Dendritic cell treated with granulocyte-macrophage colony-stimulating factor and Interleukin-4, amounts not matched to agents 40 ng/mL and 50 ng/mL, for 4 days (primary cell): ENCODE measurements at regions not wholly inside any gene's neighbourhood (a gene's known extent, or its start where the extent isn't known, plus 50 kb on each side); places are given as distances from the start of the nearest gene placed in this dataset.

Experiments
- H3K27ac Mint-ChIP-seq: one replicate; pipeline ENCODE4 v1.8.0; 2022; ENCODE audit warnings: mild to moderate bottlenecking, mixed read lengths
- H3K27me3 Mint-ChIP-seq: one replicate; pipeline ENCODE4 v1.8.0; 2022; ENCODE audit warnings: mild to moderate bottlenecking, mixed read lengths
- H3K36me3 Mint-ChIP-seq: one replicate; pipeline ENCODE4 v1.8.0; 2022; ENCODE audit warnings: low read depth, mixed read lengths
- H3K4me1 Mint-ChIP-seq: one replicate; pipeline ENCODE4 v1.8.0; 2022; ENCODE audit warnings: low read depth, mixed read lengths
- H3K4me3 Mint-ChIP-seq: one replicate; pipeline ENCODE4 v1.8.0; 2022; ENCODE audit warnings: mild to moderate bottlenecking, moderate library complexity, mixed read lengths
- H3K9me3 Mint-ChIP-seq: one replicate; pipeline ENCODE4 v1.8.0; 2022; ENCODE audit warnings: mixed read lengths
- intact Hi-C: fragments of 100-400 bp; cut with micrococcal nuclease; formaldehyde crosslinking; loops from one replicate; pipeline ENCODE4 v1.15.0; 2022

- intact Hi-C loops = no loop called here
- H3K4me1 Mint-ChIP-seq = no peaks in the 10 kb centered on the region
- no peak overlapping the region for H3K27ac Mint-ChIP-seq
- no peaks in the 10 kb centered on the region for H3K36me3 Mint-ChIP-seq
- no peak overlapping the region for H3K4me3 Mint-ChIP-seq
- H3K9me3 Mint-ChIP-seq = peaks cover 7% of the 10 kb centered on the region
- H3K27me3 Mint-ChIP-seq = no peaks in the 10 kb centered on the region
These were observed 49.9 kb downstream of the CHRM3 start for GRCh38 chr1:239436286-239436685.

GRCh38 chr1:239437822-239438221 is 51.5 kb downstream of the CHRM3 start:
- intact Hi-C loops = no loop called here
- H3K9me3 Mint-ChIP-seq = peaks cover 7% of the 10 kb centered on the region

GRCh38 chr1:239438891-239439290 is 52.5 kb downstream of the CHRM3 start:
- no peaks in the 10 kb centered on the region for H3K27me3 Mint-ChIP-seq
- H3K4me3 Mint-ChIP-seq = no peak overlapping the region
- intact Hi-C loops = no loop called here
- no peak overlapping the region for H3K27ac Mint-ChIP-seq
- no peaks in the 10 kb centered on the region for H3K4me1 Mint-ChIP-seq
- H3K36me3 Mint-ChIP-seq = no peaks in the 10 kb centered on the region
- H3K9me3 Mint-ChIP-seq = peaks cover 7% of the 10 kb centered on the region

More at GRCh38 chr1:239437822-239438221, 51.5 kb downstream of the CHRM3 start:
- Mint-ChIP-seq H3K27ac (no peak overlapping the region), H3K4me1 (no peaks in the 10 kb centered on the region), H3K27me3 (no peaks in the 10 kb centered on the region), H3K4me3 (no peak overlapping the region), H3K36me3 (no peaks in the 10 kb centered on the region)

- no peaks in the 10 kb centered on the region for H3K9me3 Mint-ChIP-seq
These were observed 57.0 kb downstream of the CHRM3 start for GRCh38 chr1:239443361-239443760.

GRCh38 chr1:239446611-239447010 is 60.2 kb downstream of the CHRM3 start:
- Mint-ChIP-seq H3K36me3 (no peaks in the 10 kb centered on the region), H3K27me3 (no peaks in the 10 kb centered on the region), H3K4me3 (no peak overlapping the region), H3K4me1 (no peaks in the 10 kb centered on the region), H3K27ac (no peak overlapping the region), H3K9me3 (no peaks in the 10 kb centered on the region)
- intact Hi-C loops = no loop called here

More at GRCh38 chr1:239443361-239443760, 57.0 kb downstream of the CHRM3 start:
- Mint-ChIP-seq H3K4me3 (no peak overlapping the region), H3K27ac (no peak overlapping the region), H3K27me3 (no peaks in the 10 kb centered on the region), H3K36me3 (no peaks in the 10 kb centered on the region), H3K4me1 (no peaks in the 10 kb centered on the region)
- intact Hi-C loops = no loop called here

- Mint-ChIP-seq H3K27ac (no peak overlapping the region), H3K4me3 (no peak overlapping the region)
- intact Hi-C loops = no loop called here
These were observed 62.5 kb downstream of the CHRM3 start for GRCh38 chr1:239448911-239449310.

GRCh38 chr1:239455743-239456142 is 69.4 kb downstream of the CHRM3 start:
- no peaks in the 10 kb centered on the region for H3K36me3 Mint-ChIP-seq
- intact Hi-C loops = no loop called here
- H3K4me3 Mint-ChIP-seq = no peak overlapping the region
- H3K27me3 Mint-ChIP-seq = no peaks in the 10 kb centered on the region
- H3K9me3 Mint-ChIP-seq = peaks cover 9% of the 10 kb centered on the region
- H3K27ac Mint-ChIP-seq = no peak overlapping the region
- H3K4me1 Mint-ChIP-seq = peaks cover 5% of the 10 kb centered on the region

More at GRCh38 chr1:239448911-239449310, 62.5 kb downstream of the CHRM3 start:
- Mint-ChIP-seq H3K4me1 (no peaks in the 10 kb centered on the region), H3K27me3 (no peaks in the 10 kb centered on the region), H3K36me3 (no peaks in the 10 kb centered on the region), H3K9me3 (no peaks in the 10 kb centered on the region)

- intact Hi-C loops = no loop called here
- no peak overlapping the region for H3K27ac Mint-ChIP-seq
- H3K27me3 Mint-ChIP-seq = no peaks in the 10 kb centered on the region
- no peaks in the 10 kb centered on the region for H3K36me3 Mint-ChIP-seq
- peaks cover 9% of the 10 kb centered on the region for H3K9me3 Mint-ChIP-seq
- peaks cover 5% of the 10 kb centered on the region for H3K4me1 Mint-ChIP-seq
- H3K4me3 Mint-ChIP-seq = no peak overlapping the region
These were observed 70.4 kb downstream of the CHRM3 start for GRCh38 chr1:239456788-239457187.

GRCh38 chr1:239457491-239458143 is 71.2 kb downstream of the CHRM3 start:
- Mint-ChIP-seq H3K27ac (no peak overlapping the region), H3K4me1 (peaks cover 5% of the 10 kb centered on the region), H3K9me3 (peaks cover 9% of the 10 kb centered on the region), H3K27me3 (no peaks in the 10 kb centered on the region), H3K36me3 (no peaks in the 10 kb centered on the region), H3K4me3 (peak overlapping the region; percentile 68)
- intact Hi-C loops = no loop called here

- Mint-ChIP-seq H3K4me1 (peaks cover 5% of the 10 kb centered on the region), H3K27me3 (no peaks in the 10 kb centered on the region), H3K9me3 (peaks cover 9% of the 10 kb centered on the region), H3K27ac (no peak overlapping the region), H3K4me3 (no peak overlapping the region), H3K36me3 (no peaks in the 10 kb centered on the region)
- intact Hi-C loops = no loop called here
These were observed 71.8 kb downstream of the CHRM3 start for GRCh38 chr1:239458144-239458500.

- Mint-ChIP-seq H3K36me3 (no peaks in the 10 kb centered on the region), H3K4me3 (no peak overlapping the region), H3K27me3 (no peaks in the 10 kb centered on the region), H3K27ac (no peak overlapping the region), H3K9me3 (no peaks in the 10 kb centered on the region), H3K4me1 (no peaks in the 10 kb centered on the region)
- intact Hi-C loops = no loop called here
These were observed 81.4 kb downstream of the CHRM3 start for GRCh38 chr1:239467730-239468129.

GRCh38 chr1:239478069-239478468 is 91.7 kb downstream of the CHRM3 start:
- no peaks in the 10 kb centered on the region for H3K4me1 Mint-ChIP-seq
- intact Hi-C loops = loop anchor here (1.0 kb wide), 1 partner anchor 14 kb away; no protein-coding TSS in a partner anchor
- H3K36me3 Mint-ChIP-seq = no peaks in the 10 kb centered on the region
- H3K27ac Mint-ChIP-seq = no peak overlapping the region
- no peak overlapping the region for H3K4me3 Mint-ChIP-seq
- H3K27me3 Mint-ChIP-seq = no peaks in the 10 kb centered on the region
- H3K9me3 Mint-ChIP-seq = peaks cover 35% of the 10 kb centered on the region

GRCh38 chr1:239483391-239483790 is 97.0 kb downstream of the CHRM3 start:
- H3K9me3 Mint-ChIP-seq = peaks cover 22% of the 10 kb centered on the region
- no peaks in the 10 kb centered on the region for H3K36me3 Mint-ChIP-seq
- no peaks in the 10 kb centered on the region for H3K4me1 Mint-ChIP-seq
- intact Hi-C loops = no loop called here
- H3K4me3 Mint-ChIP-seq = no peak overlapping the region
- H3K27me3 Mint-ChIP-seq = no peaks in the 10 kb centered on the region
- no peak overlapping the region for H3K27ac Mint-ChIP-seq

GRCh38 chr1:239493811-239494414 is 107.5 kb downstream of the CHRM3 start:
- Mint-ChIP-seq H3K9me3 (peaks cover 12% of the 10 kb centered on the region), H3K4me3 (no peak overlapping the region), H3K36me3 (no peaks in the 10 kb centered on the region), H3K4me1 (no peaks in the 10 kb centered on the region), H3K27ac (no peak overlapping the region), H3K27me3 (no peaks in the 10 kb centered on the region)
- intact Hi-C loops = no loop called here

- intact Hi-C loops = no loop called here
- H3K27ac Mint-ChIP-seq = no peak overlapping the region
- H3K4me3 Mint-ChIP-seq = no peak overlapping the region
- H3K36me3 Mint-ChIP-seq = no peaks in the 10 kb centered on the region
- no peaks in the 10 kb centered on the region for H3K27me3 Mint-ChIP-seq
- no peaks in the 10 kb centered on the region for H3K4me1 Mint-ChIP-seq
- peaks cover 50% of the 10 kb centered on the region for H3K9me3 Mint-ChIP-seq
These were observed 118.7 kb downstream of the CHRM3 start for GRCh38 chr1:239505094-239505493.
